ENCODE measurements at regions not wholly inside any gene's neighbourhood (a gene's known extent, or its start where the extent isn't known, plus 50 kb on each side); places are given as distances from the start of the nearest gene placed in this dataset.

DNA sequence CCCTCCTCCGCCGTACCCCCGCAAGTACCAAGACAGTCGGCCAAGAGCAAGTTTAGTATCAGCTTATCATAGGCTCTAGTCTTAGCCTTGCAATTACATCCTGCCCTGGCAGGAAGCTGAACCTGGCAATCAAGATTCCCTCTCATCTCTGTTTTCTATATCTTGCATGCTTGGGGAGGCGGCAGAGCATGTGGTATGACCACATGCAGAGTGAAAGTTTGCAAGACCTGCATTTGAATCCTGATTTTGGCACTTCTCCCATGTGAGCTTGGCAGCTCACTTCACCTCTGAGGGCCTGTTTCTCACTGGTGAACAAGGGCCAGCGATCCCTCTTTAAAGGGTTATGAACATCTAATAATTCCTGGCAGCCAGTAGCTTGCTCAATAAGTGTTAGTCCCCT, 106.1 kb upstream of the FRMD4B start:
- Histone ChIP-seq H3K36me3 (ENCODE audit: insufficient read depth, low read length) (no peaks in the 10 kb centered on the region), H4K20me1 (ENCODE audit: insufficient read depth, low read length) (no peaks in the 10 kb centered on the region), H3K9me3 (ENCODE audit: low read depth, low read length) (no peaks in the 10 kb centered on the region), H3K27ac (ENCODE audit: low read depth, low read length) (no peak overlapping the region), H3K4me3 (ENCODE audit: insufficient read depth, low read length) (no peak overlapping the region), H3K79me2 (ENCODE audit: insufficient read depth, low read length) (no peaks in the 10 kb centered on the region), H2AFZ (ENCODE audit: low read length) (no peak overlapping the region), H3K4me2 (ENCODE audit: insufficient read depth, low read length) (no peak overlapping the region), H3K4me1 (ENCODE audit: insufficient read depth, low read length) (no peaks in the 10 kb centered on the region), H3K27me3 (ENCODE audit: insufficient read depth, low read length) (no peaks in the 10 kb centered on the region)
- no peak for DNase-seq (ENCODE audit: insufficient read length, low spot score, missing footprints)
- TF ChIP-seq, protein P1, sequence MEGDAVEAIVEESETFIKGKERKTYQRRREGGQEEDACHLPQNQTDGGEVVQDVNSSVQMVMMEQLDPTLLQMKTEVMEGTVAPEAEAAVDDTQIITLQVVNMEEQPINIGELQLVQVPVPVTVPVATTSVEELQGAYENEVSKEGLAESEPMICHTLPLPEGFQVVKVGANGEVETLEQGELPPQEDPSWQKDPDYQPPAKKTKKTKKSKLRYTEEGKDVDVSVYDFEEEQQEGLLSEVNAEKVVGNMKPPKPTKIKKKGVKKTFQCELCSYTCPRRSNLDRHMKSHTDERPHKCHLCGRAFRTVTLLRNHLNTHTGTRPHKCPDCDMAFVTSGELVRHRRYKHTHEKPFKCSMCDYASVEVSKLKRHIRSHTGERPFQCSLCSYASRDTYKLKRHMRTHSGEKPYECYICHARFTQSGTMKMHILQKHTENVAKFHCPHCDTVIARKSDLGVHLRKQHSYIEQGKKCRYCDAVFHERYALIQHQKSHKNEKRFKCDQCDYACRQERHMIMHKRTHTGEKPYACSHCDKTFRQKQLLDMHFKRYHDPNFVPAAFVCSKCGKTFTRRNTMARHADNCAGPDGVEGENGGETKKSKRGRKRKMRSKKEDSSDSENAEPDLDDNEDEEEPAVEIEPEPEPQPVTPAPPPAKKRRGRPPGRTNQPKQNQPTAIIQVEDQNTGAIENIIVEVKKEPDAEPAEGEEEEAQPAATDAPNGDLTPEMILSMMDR (IDR thresholded peaks at IDR 0.05; ENCODE audit: extremely low read depth, low read depth, low read length): no peak

DNA sequence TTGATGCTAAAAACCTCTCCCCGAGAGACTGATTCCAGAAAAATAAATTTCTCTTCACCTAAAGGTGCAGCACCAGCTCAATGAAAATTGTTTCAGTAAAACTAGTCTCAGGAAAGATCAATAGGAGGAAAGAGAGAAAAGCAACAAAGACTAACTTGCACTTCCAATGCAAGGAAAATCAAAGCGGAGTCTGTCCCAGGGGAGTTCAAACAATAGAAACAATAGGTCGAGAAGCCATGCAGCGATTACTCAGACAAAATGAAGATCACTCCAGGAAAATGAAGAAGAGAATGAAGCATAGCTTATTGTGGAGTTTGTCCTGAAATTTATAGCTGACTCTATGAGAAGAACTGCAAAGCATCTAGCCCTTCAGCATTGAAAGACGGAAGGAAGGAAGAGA, 105.1 kb upstream of the FRMD4B start:
- Histone ChIP-seq H3K79me2 (ENCODE audit: insufficient read depth, low read length) (no peaks in the 10 kb centered on the region), H3K27ac (ENCODE audit: low read depth, low read length) (no peak overlapping the region), H3K4me1 (ENCODE audit: insufficient read depth, low read length) (no peaks in the 10 kb centered on the region), H3K27me3 (ENCODE audit: insufficient read depth, low read length) (no peaks in the 10 kb centered on the region), H3K36me3 (ENCODE audit: insufficient read depth, low read length) (no peaks in the 10 kb centered on the region), H3K4me3 (ENCODE audit: insufficient read depth, low read length) (no peak overlapping the region), H3K4me2 (ENCODE audit: insufficient read depth, low read length) (no peak overlapping the region), H4K20me1 (ENCODE audit: insufficient read depth, low read length) (no peaks in the 10 kb centered on the region), H2AFZ (ENCODE audit: low read length) (no peak overlapping the region), H3K9me3 (ENCODE audit: low read depth, low read length) (no peaks in the 10 kb centered on the region)
- no peak for DNase-seq (ENCODE audit: insufficient read length, low spot score, missing footprints)
- TF ChIP-seq, protein P1 (IDR thresholded peaks at IDR 0.05; ENCODE audit: extremely low read depth, low read depth, low read length): no peak

DNA sequence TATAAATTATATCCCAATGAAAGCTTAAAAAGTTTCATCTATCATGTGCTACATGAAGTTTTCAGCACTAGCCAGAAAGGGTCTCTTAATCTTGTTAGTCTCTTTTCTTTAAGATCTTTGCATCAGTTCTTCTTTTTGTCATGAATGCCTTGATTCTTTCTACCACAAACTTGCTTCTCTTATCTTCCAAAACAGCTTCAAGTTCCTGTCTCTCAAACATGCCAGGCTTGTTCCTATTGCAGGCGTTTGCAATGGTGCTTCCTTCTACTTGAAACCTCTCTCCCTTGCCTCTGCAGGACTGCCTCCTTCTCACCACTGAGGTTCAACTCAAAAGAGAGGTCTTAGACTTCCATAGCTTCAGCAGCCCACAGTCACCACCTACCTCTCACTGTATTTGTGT, 104.3 kb upstream of the FRMD4B start:
- Histone ChIP-seq H3K27me3 (ENCODE audit: insufficient read depth, low read length) (no peaks in the 10 kb centered on the region), H4K20me1 (ENCODE audit: insufficient read depth, low read length) (no peaks in the 10 kb centered on the region), H3K79me2 (ENCODE audit: insufficient read depth, low read length) (no peaks in the 10 kb centered on the region), H3K4me2 (ENCODE audit: insufficient read depth, low read length) (no peak overlapping the region), H3K36me3 (ENCODE audit: insufficient read depth, low read length) (no peaks in the 10 kb centered on the region), H3K9me3 (ENCODE audit: low read depth, low read length) (no peaks in the 10 kb centered on the region), H3K4me3 (ENCODE audit: insufficient read depth, low read length) (no peak overlapping the region), H3K27ac (ENCODE audit: low read depth, low read length) (no peak overlapping the region), H3K4me1 (ENCODE audit: insufficient read depth, low read length) (no peaks in the 10 kb centered on the region), H2AFZ (ENCODE audit: low read length) (no peak overlapping the region)
- DNase-seq (ENCODE audit: insufficient read length, low spot score, missing footprints): no peak
- TF ChIP-seq, protein P1 (IDR thresholded peaks at IDR 0.05; ENCODE audit: extremely low read depth, low read depth, low read length): no peak

DNA sequence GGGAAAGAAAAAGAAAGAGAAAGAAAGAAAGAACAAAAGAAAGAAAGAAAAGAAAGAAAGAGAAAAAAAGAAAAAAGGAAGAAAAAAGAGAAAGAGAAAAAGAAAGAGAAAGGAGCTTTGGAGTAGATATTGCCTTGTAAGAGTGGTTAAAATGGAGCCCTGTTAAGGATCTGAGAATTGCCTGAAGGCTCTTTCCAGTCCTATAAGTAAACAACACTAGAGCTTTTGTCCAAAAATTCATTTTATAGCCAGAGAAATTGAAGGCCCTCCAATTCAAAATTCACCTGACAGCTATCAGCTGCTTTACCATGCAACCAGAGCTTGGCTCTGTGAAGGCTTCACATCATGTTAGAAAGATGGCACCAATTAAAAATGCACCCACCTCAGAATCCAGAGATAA, 102.1 kb upstream of the FRMD4B start:
- Histone ChIP-seq H3K27me3 (ENCODE audit: insufficient read depth, low read length) (no peaks in the 10 kb centered on the region), H4K20me1 (ENCODE audit: insufficient read depth, low read length) (no peaks in the 10 kb centered on the region), H3K9me3 (ENCODE audit: low read depth, low read length) (no peaks in the 10 kb centered on the region), H2AFZ (ENCODE audit: low read length) (no peak overlapping the region), H3K79me2 (ENCODE audit: insufficient read depth, low read length) (no peaks in the 10 kb centered on the region), H3K4me3 (ENCODE audit: insufficient read depth, low read length) (no peak overlapping the region), H3K4me1 (ENCODE audit: insufficient read depth, low read length) (no peaks in the 10 kb centered on the region), H3K36me3 (ENCODE audit: insufficient read depth, low read length) (no peaks in the 10 kb centered on the region), H3K4me2 (ENCODE audit: insufficient read depth, low read length) (no peak overlapping the region), H3K27ac (ENCODE audit: low read depth, low read length) (no peak overlapping the region)
- TF ChIP-seq, protein P1 (IDR thresholded peaks at IDR 0.05; ENCODE audit: extremely low read depth, low read depth, low read length): no peak
- no peak for DNase-seq (ENCODE audit: insufficient read length, low spot score, missing footprints)

Data from osteoblast (primary cell).